ENCODE measurements at regions not wholly inside any gene's neighbourhood (a gene's known extent, or its start where the extent isn't known, plus 50 kb on each side); places are given as distances from the start of the nearest gene placed in this dataset.

DNA sequence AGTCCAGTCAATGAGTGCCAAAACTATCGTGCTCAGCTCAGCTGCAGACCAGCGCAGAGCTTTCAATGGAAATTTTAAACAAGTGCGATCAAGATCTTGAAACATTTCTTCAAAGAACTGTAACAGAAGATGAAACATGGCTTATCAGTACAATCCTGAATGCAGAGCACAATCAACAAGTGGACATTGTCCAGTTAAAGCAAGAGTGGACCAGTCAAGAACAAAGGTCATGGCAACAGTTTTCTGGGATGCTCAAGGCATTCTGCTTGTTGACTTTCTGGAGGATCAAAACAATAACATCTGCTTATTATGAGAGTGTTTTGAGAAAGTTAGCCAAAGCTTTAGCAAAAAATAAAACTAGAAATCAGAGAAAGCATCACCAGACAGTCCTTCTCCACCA, 374.2 kb downstream of the SETD4 start:
- no peaks in the 10 kb centered on the region for H3K9me3 ChIP-seq (ENCODE audit: control insufficient read depth in 4 of 4, insufficient read depth in 3 of 4, low read length in 3 of 4)
- H3K4me3 ChIP-seq, result no peak overlapping the region
- H3K9ac ChIP-seq (ENCODE audit: insufficient read depth in 1 of 2, low read length in 2 of 2), result no peak overlapping the region
- ATAC-seq (ENCODE audit: insufficient read depth, low FRiP score), result no peak
- H3K36me3 ChIP-seq (ENCODE audit: control insufficient read depth in 4 of 4, insufficient read depth in 4 of 4, low read length in 4 of 4), result no peaks in the 10 kb centered on the region
- WGBS, 2 donors, result 33 to 90% methylated on average over 3 of the region's 3 CpGs
- no peak for DNase-seq
- H3K27me3 ChIP-seq (ENCODE audit: control insufficient read depth in 3 of 3, insufficient read depth in 3 of 3, low read length in 2 of 3), result peaks cover 0 to 7% (median 5%) of the 10 kb centered on the region in 3 donors
- H3K27ac ChIP-seq (ENCODE audit: low read depth in 1 of 2, low read length in 1 of 2), result no peak overlapping the region
- TF ChIP-seq CTCF (IDR thresholded peaks at IDR 0.05; ENCODE audit: control extremely low read depth, extremely low read depth), result no peak
- no peaks in the 10 kb centered on the region for H3K4me1 ChIP-seq (ENCODE audit: control insufficient read depth in 5 of 5, insufficient read depth in 5 of 5, low read length in 5 of 5)

DNA sequence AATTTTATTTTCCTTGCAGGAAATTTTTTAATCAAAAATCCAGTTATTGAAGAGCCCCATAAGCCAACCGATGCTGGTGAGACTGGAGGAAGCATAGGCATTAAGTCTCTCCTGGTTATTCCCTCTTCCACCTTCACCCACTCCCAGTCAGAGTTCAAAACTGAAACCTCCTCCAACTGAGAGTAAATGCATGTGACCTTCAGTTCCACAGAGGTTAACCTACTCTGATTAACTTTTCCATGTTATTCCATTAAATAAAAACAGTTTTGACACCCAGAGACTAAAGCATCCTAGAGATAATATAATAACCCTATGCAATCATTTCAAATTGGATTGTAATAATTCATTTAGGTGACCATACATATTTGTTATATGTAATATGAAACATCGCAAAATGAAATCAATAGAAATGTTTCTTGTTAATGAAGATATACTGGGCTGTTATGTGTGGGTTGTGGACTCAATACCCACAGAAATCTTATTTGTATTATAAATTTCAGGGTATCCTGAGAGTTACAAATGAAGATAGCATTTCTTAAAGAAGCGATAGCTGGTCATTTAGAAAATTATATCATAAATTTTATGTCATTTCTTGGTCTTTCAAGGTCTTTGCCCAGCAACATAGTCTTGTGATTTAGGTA, 376.5 kb downstream of the SETD4 start:
- Histone ChIP-seq H3K4me1 (ENCODE audit: control insufficient read depth in 5 of 5, insufficient read depth in 5 of 5, low read length in 5 of 5) (no peaks in the 10 kb centered on the region), H3K36me3 (ENCODE audit: control insufficient read depth in 4 of 4, insufficient read depth in 4 of 4, low read length in 4 of 4) (no peaks in the 10 kb centered on the region), H3K9ac (ENCODE audit: insufficient read depth in 1 of 2, low read length in 2 of 2) (no peak overlapping the region), H3K27me3 (ENCODE audit: control insufficient read depth in 3 of 3, insufficient read depth in 3 of 3, low read length in 2 of 3) (peaks cover 0 to 10% (median 5%) of the 10 kb centered on the region in 3 donors), H3K27ac (ENCODE audit: low read depth in 1 of 2, low read length in 1 of 2) (no peak overlapping the region), H3K9me3 (ENCODE audit: control insufficient read depth in 4 of 4, insufficient read depth in 3 of 4, low read length in 3 of 4) (no peaks in the 10 kb centered on the region), H3K4me3 (no peak overlapping the region)
- 93 to 95% methylated on average over 3 of the region's 3 CpGs for WGBS, 2 donors
- ATAC-seq (ENCODE audit: insufficient read depth, low FRiP score), result no peak
- no peak for TF ChIP-seq CTCF (IDR thresholded peaks at IDR 0.05; ENCODE audit: control extremely low read depth, extremely low read depth)
- DNase-seq, result no peak

GRCh38 chr21:35682904-35683549, 377.3 kb downstream of the SETD4 start:
- H3K9ac ChIP-seq (ENCODE audit: insufficient read depth in 1 of 2, low read length in 2 of 2), result no peak overlapping the region
- H3K9me3 ChIP-seq (ENCODE audit: control insufficient read depth in 4 of 4, insufficient read depth in 3 of 4, low read length in 3 of 4), result no peaks in the 10 kb centered on the region
- H3K36me3 ChIP-seq (ENCODE audit: control insufficient read depth in 4 of 4, insufficient read depth in 4 of 4, low read length in 4 of 4), result no peaks in the 10 kb centered on the region
- WGBS, 2 donors, result 78 to 88% methylated on average over 2 of the region's 2 CpGs
- DNase-seq (no peak), ATAC-seq (ENCODE audit: insufficient read depth, low FRiP score) (no peak)
- H3K27ac ChIP-seq (ENCODE audit: low read depth in 1 of 2, low read length in 1 of 2), result no peak overlapping the region
- H3K27me3 ChIP-seq (ENCODE audit: control insufficient read depth in 3 of 3, insufficient read depth in 3 of 3, low read length in 2 of 3), result peaks cover 0 to 13% (median 9%) of the 10 kb centered on the region in 3 donors
- TF ChIP-seq CTCF (IDR thresholded peaks at IDR 0.05; ENCODE audit: control extremely low read depth, extremely low read depth), result no peak
- no peaks in the 10 kb centered on the region for H3K4me1 ChIP-seq (ENCODE audit: control insufficient read depth in 5 of 5, insufficient read depth in 5 of 5, low read length in 5 of 5)
- no peak overlapping the region for H3K4me3 ChIP-seq
